RWPE2 (cell line): ENCODE measurements at regions not wholly inside any gene's neighbourhood (a gene's known extent, or its start where the extent isn't known, plus 50 kb on each side); places are given as distances from the start of the nearest gene placed in this dataset.

Source experiments
- ATAC-seq: fragments of 200-7000 bp; cut with Tn5 transposase; 3 replicates; pipeline ENCODE4 v1.9.1; 2021; ENCODE audit warnings: low read depth
- DNase-seq: peaks from one replicate; pipeline ENCODE4 v3.0.0-alpha.2; 2020; ENCODE audit warnings: low spot score
- H3K27ac ChIP-seq: fragments of 450-650 bp; 2 replicates; pipeline ENCODE4 v1.5.1; 2017; ENCODE audit warnings: mild to moderate bottlenecking; ENCODE audit not compliant: poor library complexity, severe bottlenecking
- H3K27me3 ChIP-seq: fragments of 250-450 bp; sonication (Bioruptor Pico); 2 replicates; pipeline ENCODE4 v1.5.1; 2021; ENCODE audit warnings: mild to moderate bottlenecking, moderate library complexity; ENCODE audit not compliant: insufficient read depth, poor library complexity, severe bottlenecking
- H3K36me3 ChIP-seq: fragments of 250-450 bp; sonication (Bioruptor Pico); 2 replicates; pipeline ENCODE4 v1.5.1; 2020; ENCODE audit warnings: low read depth, mild to moderate bottlenecking, moderate library complexity
- H3K4me1 ChIP-seq: fragments of 250-450 bp; sonication (Bioruptor Pico); 2 replicates; pipeline ENCODE4 v1.5.1; 2021; ENCODE audit warnings: mild to moderate bottlenecking, moderate library complexity; ENCODE audit not compliant: insufficient read depth, poor library complexity, severe bottlenecking
- H3K4me3 ChIP-seq: fragments of 250-450 bp; sonication (Bioruptor Pico); 2 replicates; pipeline ENCODE4 v1.5.1; 2021; ENCODE audit warnings: mild to moderate bottlenecking, moderate library complexity; ENCODE audit not compliant: severe bottlenecking
- H3K9me3 ChIP-seq: fragments of 250-450 bp; sonication (Bioruptor Pico); 2 replicates; pipeline ENCODE4 v1.5.1; 2021; ENCODE audit warnings: mild to moderate bottlenecking, moderate library complexity; ENCODE audit not compliant: severe bottlenecking
- CTCF ChIP-seq: fragments of 450-650 bp; IDR thresholded peaks from one replicate; pipeline ENCODE4 v1.5.1; 2017; ENCODE audit warnings: mild to moderate bottlenecking, moderate library complexity; ENCODE audit not compliant: poor library complexity, severe bottlenecking

GRCh38 chr12:85489194-85489593 is 209.2 kb downstream of the ALX1 start:
- Histone ChIP-seq H3K27ac (no peak overlapping the region), H3K27me3 (no peaks in the 10 kb centered on the region), H3K9me3 (no peaks in the 10 kb centered on the region), H3K4me1 (no peaks in the 10 kb centered on the region), H3K36me3 (no peaks in the 10 kb centered on the region), H3K4me3 (no peak overlapping the region)
- no peak for ATAC-seq
- no peak for DNase-seq
- no peak for TF ChIP-seq CTCF

- no peak overlapping the region for H3K4me3 ChIP-seq
- no peak for ATAC-seq
Measured at GRCh38 chr12:85504164-85504563, 224.1 kb downstream of the ALX1 start.

GRCh38 chr12:85504624-85505023 is 224.6 kb downstream of the ALX1 start:
- H3K36me3 ChIP-seq = no peaks in the 10 kb centered on the region
- no peak for ATAC-seq
- H3K27me3 ChIP-seq = no peaks in the 10 kb centered on the region
- H3K4me3 ChIP-seq = no peak overlapping the region
- no peaks in the 10 kb centered on the region for H3K9me3 ChIP-seq
- no peak for TF ChIP-seq CTCF
- no peaks in the 10 kb centered on the region for H3K4me1 ChIP-seq
- DNase-seq = no peak
- no peak overlapping the region for H3K27ac ChIP-seq

More at GRCh38 chr12:85504164-85504563, 224.1 kb downstream of the ALX1 start:
- Histone ChIP-seq H3K4me1 (no peaks in the 10 kb centered on the region), H3K27ac (no peak overlapping the region), H3K27me3 (no peaks in the 10 kb centered on the region), H3K36me3 (no peaks in the 10 kb centered on the region), H3K9me3 (no peaks in the 10 kb centered on the region)
- DNase-seq = no peak
- no peak for TF ChIP-seq CTCF

GRCh38 chr12:85507456-85507855 is 227.4 kb downstream of the ALX1 start:
- Histone ChIP-seq H3K4me1 (no peaks in the 10 kb centered on the region), H3K4me3 (no peak overlapping the region), H3K27ac (no peak overlapping the region), H3K36me3 (no peaks in the 10 kb centered on the region), H3K27me3 (no peaks in the 10 kb centered on the region), H3K9me3 (no peaks in the 10 kb centered on the region)
- no peak for ATAC-seq
- DNase-seq = no peak
- no peak for TF ChIP-seq CTCF

- ATAC-seq = no peak
- no peaks in the 10 kb centered on the region for H3K4me1 ChIP-seq
- H3K36me3 ChIP-seq = no peaks in the 10 kb centered on the region
- H3K27ac ChIP-seq = no peak overlapping the region
- H3K9me3 ChIP-seq = no peaks in the 10 kb centered on the region
- no peak for TF ChIP-seq CTCF
- no peak for DNase-seq
- no peaks in the 10 kb centered on the region for H3K27me3 ChIP-seq
- H3K4me3 ChIP-seq = no peak overlapping the region
Measured at GRCh38 chr12:85509081-85509856, 229.2 kb downstream of the ALX1 start.
